SK-N-SH treated with all-trans-retinoic acid at 6 μM for 48 hours (cell line): ENCODE measurements at regions not wholly inside any gene's neighbourhood (a gene's known extent, or its start where the extent isn't known, plus 50 kb on each side); places are given as distances from the start of the nearest gene placed in this dataset.

Experiments
- ATAC-seq: fragments of 200-7000 bp; cut with Tn5 transposase; 3 replicates; pipeline ENCODE4 v1.9.1; 2020; ENCODE audit warnings: mild to moderate bottlenecking, moderate library complexity
- ARNTL ChIP-seq: fragments of 450-650 bp; formaldehyde crosslinking; IDR thresholded peaks from 2 replicates; pipeline ENCODE4 v1.5.0; 2020; ENCODE audit warnings: low read depth, mild to moderate bottlenecking, moderate library complexity, borderline replicate concordance
- BACH2 ChIP-seq: fragments of 250-450 bp; sonication (Bioruptor Pico); IDR thresholded peaks from 2 replicates; pipeline ENCODE4 v1.9.0; 2021; ENCODE audit warnings: mild to moderate bottlenecking, borderline replicate concordance
- CREB5 ChIP-seq: fragments of 250-450 bp; sonication (Bioruptor Pico); IDR thresholded peaks from 2 replicates; pipeline ENCODE4 v1.5.1; 2020; ENCODE audit warnings: low read depth, mild to moderate bottlenecking, moderate library complexity
- CSDC2 ChIP-seq: fragments of 250-450 bp; sonication (Bioruptor Pico); IDR thresholded peaks from 2 replicates; pipeline ENCODE4 v1.5.0; 2020; ENCODE audit warnings: mild to moderate bottlenecking, moderate library complexity
- CSRNP3 ChIP-seq: fragments of 250-450 bp; sonication (Bioruptor Pico); IDR thresholded peaks from 2 replicates; pipeline ENCODE4 v1.5.1; 2021; ENCODE audit warnings: mild to moderate bottlenecking, moderate library complexity
- ESRRG ChIP-seq: fragments of 250-450 bp; sonication (Bioruptor Pico); IDR thresholded peaks from 2 replicates; pipeline ENCODE4 v1.6.1; 2021; ENCODE audit warnings: mild to moderate bottlenecking
- GLIS3 ChIP-seq: fragments of 250-450 bp; sonication (Bioruptor Pico); IDR thresholded peaks from 2 replicates; pipeline ENCODE4 v1.5.0; 2020; ENCODE audit warnings: mild to moderate bottlenecking, moderate library complexity
- ISL1 ChIP-seq: fragments of 250-450 bp; sonication (Bioruptor Pico); IDR thresholded peaks from 2 replicates; pipeline ENCODE4 v2.1.2; 2022; ENCODE audit warnings: mild to moderate bottlenecking, moderate library complexity
- PATZ1 ChIP-seq: fragments of 250-450 bp; sonication (Bioruptor Pico); IDR thresholded peaks from 2 replicates; pipeline ENCODE4 v1.8.0; 2020; ENCODE audit warnings: mild to moderate bottlenecking, moderate library complexity, borderline replicate concordance
- POU6F1 ChIP-seq: fragments of 250-450 bp; sonication (Bioruptor Pico); IDR thresholded peaks from 2 replicates; pipeline ENCODE4 v1.8.0; 2021; ENCODE audit warnings: low read depth, mild to moderate bottlenecking, moderate library complexity, borderline replicate concordance
- PPARA ChIP-seq: fragments of 250-450 bp; sonication (Bioruptor Pico); IDR thresholded peaks from 2 replicates; pipeline ENCODE4 v1.5.0; 2020; ENCODE audit warnings: mild to moderate bottlenecking, borderline replicate concordance
- RARB ChIP-seq: fragments of 250-450 bp; sonication (Bioruptor Pico); IDR thresholded peaks from 2 replicates; pipeline ENCODE4 v1.8.0; 2021; ENCODE audit warnings: mild to moderate bottlenecking, moderate library complexity
- SNAI2 ChIP-seq: fragments of 250-450 bp; sonication (Bioruptor Pico); IDR thresholded peaks from 2 replicates; pipeline ENCODE4 v1.5.0; 2020; ENCODE audit warnings: mild to moderate bottlenecking, moderate library complexity
- TCF4 ChIP-seq: fragments of 250-450 bp; sonication (Bioruptor Pico); IDR thresholded peaks from 2 replicates; pipeline ENCODE4 v1.8.0; 2021; ENCODE audit warnings: mild to moderate bottlenecking, moderate library complexity, borderline replicate concordance
- TOX ChIP-seq: fragments of 250-450 bp; sonication (Bioruptor Pico); IDR thresholded peaks from 2 replicates; pipeline ENCODE4 v1.8.0; 2021; ENCODE audit warnings: mild to moderate bottlenecking, moderate library complexity, borderline replicate concordance
- TSHZ2 ChIP-seq: fragments of 250-450 bp; sonication (Bioruptor Pico); IDR thresholded peaks from 2 replicates; pipeline ENCODE4 v1.5.0; 2020; ENCODE audit warnings: mild to moderate bottlenecking, moderate library complexity
- ZC3H10 ChIP-seq: fragments of 250-450 bp; sonication (Bioruptor Pico); IDR thresholded peaks from 2 replicates; pipeline ENCODE4 v1.5.1; 2021; ENCODE audit warnings: mild to moderate bottlenecking, moderate library complexity
- ZFP3 ChIP-seq: fragments of 250-450 bp; sonication (Bioruptor Pico); IDR thresholded peaks from 2 replicates; pipeline ENCODE4 v1.5.0; 2020; ENCODE audit warnings: mild to moderate bottlenecking, moderate library complexity
- ZNF70 ChIP-seq: fragments of 450-650 bp; formaldehyde crosslinking; IDR thresholded peaks from 2 replicates; pipeline ENCODE4 v1.5.0; 2020; ENCODE audit warnings: mild to moderate bottlenecking, moderate library complexity
- ZNF8 ChIP-seq: fragments of 450-650 bp; formaldehyde crosslinking; IDR thresholded peaks from 2 replicates; pipeline ENCODE4 v1.5.0; 2020; ENCODE audit warnings: mild to moderate bottlenecking, moderate library complexity

- ATAC-seq, result no peak
- no peak for TF ChIP-seq GLIS3 (CRISPR knock-in tag)
- TF ChIP-seq ISL1 (CRISPR knock-in tag), result no peak
- TF ChIP-seq ZC3H10 (CRISPR knock-in tag), result no peak
- no peak for TF ChIP-seq ZNF70 (CRISPR knock-in tag)
- TF ChIP-seq TCF4 (CRISPR knock-in tag), result no peak
- no peak for TF ChIP-seq CSDC2
- no peak for TF ChIP-seq ZNF8 (CRISPR knock-in tag)
- no peak for TF ChIP-seq ZFP3
- TF ChIP-seq PPARA (CRISPR knock-in tag), result no peak
- TF ChIP-seq POU6F1, result no peak
- TF ChIP-seq RARB (CRISPR knock-in tag), result no peak
- TF ChIP-seq CREB5 (CRISPR knock-in tag), result no peak
- no peak for TF ChIP-seq ARNTL
- TF ChIP-seq BACH2 (CRISPR knock-in tag), result no peak
Observed at GRCh38 chr5:56737951-56738606, 77.3 kb upstream of the MAP3K1 start.

- TF ChIP-seq ZC3H10 (CRISPR knock-in tag) (peak; percentile 58; the same call in 1 of the 2 replicates), ESRRG (CRISPR knock-in tag) (no peak), TCF4 (CRISPR knock-in tag) (no peak), ISL1 (CRISPR knock-in tag) (peak; percentile 79), BACH2 (CRISPR knock-in tag) (no peak), ZFP3 (0 out of 2 replicates have a peak, but pooled peaks have one; percentile 10), RARB (CRISPR knock-in tag) (no peak), TOX (no peak), PATZ1 (CRISPR knock-in tag) (no peak)
- peak; percentile 77 for ATAC-seq
Observed at GRCh38 chr5:56737002-56737621, 78.2 kb upstream of the MAP3K1 start.

- ATAC-seq, result peak; percentile 36; the same call in 2 of the 3 replicates
- no peak for TF ChIP-seq ARNTL
- TF ChIP-seq ZNF8 (CRISPR knock-in tag), result no peak
- TF ChIP-seq TSHZ2 (CRISPR knock-in tag), result peak; percentile 47; the same call in 1 of the 2 replicates
- no peak for TF ChIP-seq ZFP3
- TF ChIP-seq CSDC2, result no peak
- TF ChIP-seq PATZ1 (CRISPR knock-in tag), result no peak
- TF ChIP-seq TCF4 (CRISPR knock-in tag), result peak; percentile 47
- TF ChIP-seq SNAI2 (CRISPR knock-in tag), result 0 out of 2 replicates have a peak, but pooled peaks have one; percentile 68
- TF ChIP-seq CREB5 (CRISPR knock-in tag), result peak; percentile 45; the same call in 1 of the 2 replicates
- TF ChIP-seq TOX, result peak; percentile 66; the same call in 1 of the 2 replicates
- no peak for TF ChIP-seq PPARA (CRISPR knock-in tag)
- TF ChIP-seq ZNF70 (CRISPR knock-in tag), result no peak
- 0 out of 2 replicates have a peak, but pooled peaks have one; percentile 40 for TF ChIP-seq ESRRG (CRISPR knock-in tag)
- TF ChIP-seq BACH2 (CRISPR knock-in tag), result no peak
- no peak for TF ChIP-seq CSRNP3 (CRISPR knock-in tag)
- TF ChIP-seq GLIS3 (CRISPR knock-in tag), result no peak
- TF ChIP-seq ISL1 (CRISPR knock-in tag), result peak; percentile 85
Observed at GRCh38 chr5:56735849-56736641, 79.3 kb upstream of the MAP3K1 start.
